Lower leg skin (tissue), 4 donors: ENCODE measurements at regions not wholly inside any gene's neighbourhood (a gene's known extent, or its start where the extent isn't known, plus 50 kb on each side); places are given as distances from the start of the nearest gene placed in this dataset.

Experiments used
- DNase-seq, 2 donors: peaks; one replicate each; pipeline ENCODE4 v3.0.0-alpha.2; 2019; ENCODE audit warnings: low spot score in 2 of 2
- H3K4me3 ChIP-seq: fragments of 200-600 bp; sonication (generic); 2 replicates; pipeline ENCODE4 v1.5.1; 2017; ENCODE audit warnings: mild to moderate bottlenecking, low read depth; ENCODE audit not compliant: poor library complexity, severe bottlenecking
- POLR2A ChIP-seq, 2 donors: fragments of 450-650 bp; IDR thresholded peaks; one replicate each; pipeline ENCODE4 v1.6.1; 2016 to 2017; ENCODE audit warnings: antibody characterized with exemption in 2 of 2, mild to moderate bottlenecking in 1 of 2, moderate library complexity in 1 of 2
- WGBS, 2 donors: methylation state at CpG; one replicate each; pipeline ENCODE4 v1.1.5; 2018; 5-methylcytosine and 5-hydroxymethylcytosine counted together
- intact Hi-C: fragments of 100-400 bp; cut with DNase I; formaldehyde crosslinking; loops from one replicate; pipeline ENCODE4 v1.15.0; 2023; ENCODE audit warnings: low total_unique reads
- TF ChIP-seq, protein P1 (sequence below), 3 donors: fragments of 450-650 bp; IDR thresholded peaks; one replicate each; pipeline ENCODE4 v1.5.1; 2016; ENCODE audit warnings: antibody characterized with exemption in 3 of 3, mild to moderate bottlenecking in 3 of 3, moderate library complexity in 2 of 3

GRCh38 chr3:18201315-18201714 lies 223.8 kb downstream of the SATB1 start:
- intact Hi-C loops, result no loop called here
- H3K4me3 ChIP-seq, result no peak overlapping the region
- no peak for TF ChIP-seq POLR2A (IDR thresholded peaks at IDR 0.05)
- TF ChIP-seq, protein P1, sequence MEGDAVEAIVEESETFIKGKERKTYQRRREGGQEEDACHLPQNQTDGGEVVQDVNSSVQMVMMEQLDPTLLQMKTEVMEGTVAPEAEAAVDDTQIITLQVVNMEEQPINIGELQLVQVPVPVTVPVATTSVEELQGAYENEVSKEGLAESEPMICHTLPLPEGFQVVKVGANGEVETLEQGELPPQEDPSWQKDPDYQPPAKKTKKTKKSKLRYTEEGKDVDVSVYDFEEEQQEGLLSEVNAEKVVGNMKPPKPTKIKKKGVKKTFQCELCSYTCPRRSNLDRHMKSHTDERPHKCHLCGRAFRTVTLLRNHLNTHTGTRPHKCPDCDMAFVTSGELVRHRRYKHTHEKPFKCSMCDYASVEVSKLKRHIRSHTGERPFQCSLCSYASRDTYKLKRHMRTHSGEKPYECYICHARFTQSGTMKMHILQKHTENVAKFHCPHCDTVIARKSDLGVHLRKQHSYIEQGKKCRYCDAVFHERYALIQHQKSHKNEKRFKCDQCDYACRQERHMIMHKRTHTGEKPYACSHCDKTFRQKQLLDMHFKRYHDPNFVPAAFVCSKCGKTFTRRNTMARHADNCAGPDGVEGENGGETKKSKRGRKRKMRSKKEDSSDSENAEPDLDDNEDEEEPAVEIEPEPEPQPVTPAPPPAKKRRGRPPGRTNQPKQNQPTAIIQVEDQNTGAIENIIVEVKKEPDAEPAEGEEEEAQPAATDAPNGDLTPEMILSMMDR (IDR thresholded peaks at IDR 0.05), result no peak
- DNase-seq, result no peak

- no peak for DNase-seq
- no peak for TF ChIP-seq POLR2A (IDR thresholded peaks at IDR 0.05)
- TF ChIP-seq, protein P1 (IDR thresholded peaks at IDR 0.05), result no peak
- intact Hi-C loops, result no loop called here
- no peak overlapping the region for H3K4me3 ChIP-seq
Measured at GRCh38 chr3:18199757-18200156, 225.4 kb downstream of the SATB1 start.

DNA sequence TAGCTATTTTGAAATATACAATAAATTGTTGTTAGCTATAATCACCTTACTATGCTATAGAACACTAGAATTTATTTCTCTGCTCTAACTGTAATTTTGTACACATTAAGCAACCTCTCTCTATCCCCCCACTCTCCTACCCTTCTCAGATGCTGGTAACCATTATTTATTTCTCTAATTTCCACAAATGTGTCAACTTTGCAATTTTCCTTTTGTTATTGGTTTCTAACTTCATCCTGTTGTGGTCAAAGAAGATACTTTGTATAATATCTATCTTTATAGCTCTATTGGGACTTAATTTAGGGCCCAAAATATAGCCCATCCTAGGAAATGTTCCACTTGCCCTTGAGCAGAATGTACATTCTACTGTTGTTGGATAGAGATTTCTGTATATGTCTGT lies 229.3 kb downstream of the SATB1 start:
- no peak for TF ChIP-seq POLR2A (IDR thresholded peaks at IDR 0.05)
- TF ChIP-seq, protein P1 (IDR thresholded peaks at IDR 0.05), result no peak
- H3K4me3 ChIP-seq, result no peak overlapping the region
- intact Hi-C loops, result no loop called here
- no peak for DNase-seq

GRCh38 chr3:18194431-18194830 lies 230.7 kb downstream of the SATB1 start:
- no peak for DNase-seq
- WGBS, 2 donors, result 73 to 81% methylated on average over 4 of the region's 4 CpGs
- no peak overlapping the region for H3K4me3 ChIP-seq
- TF ChIP-seq, protein P1 (IDR thresholded peaks at IDR 0.05), result no peak
- no peak for TF ChIP-seq POLR2A (IDR thresholded peaks at IDR 0.05)
- intact Hi-C loops, result no loop called here

GRCh38 chr3:18190646-18191045 lies 234.5 kb downstream of the SATB1 start:
- TF ChIP-seq POLR2A (IDR thresholded peaks at IDR 0.05), result no peak
- TF ChIP-seq, protein P1 (IDR thresholded peaks at IDR 0.05), result no peak
- H3K4me3 ChIP-seq, result no peak overlapping the region
- no peak for DNase-seq
- intact Hi-C loops, result no loop called here

DNA sequence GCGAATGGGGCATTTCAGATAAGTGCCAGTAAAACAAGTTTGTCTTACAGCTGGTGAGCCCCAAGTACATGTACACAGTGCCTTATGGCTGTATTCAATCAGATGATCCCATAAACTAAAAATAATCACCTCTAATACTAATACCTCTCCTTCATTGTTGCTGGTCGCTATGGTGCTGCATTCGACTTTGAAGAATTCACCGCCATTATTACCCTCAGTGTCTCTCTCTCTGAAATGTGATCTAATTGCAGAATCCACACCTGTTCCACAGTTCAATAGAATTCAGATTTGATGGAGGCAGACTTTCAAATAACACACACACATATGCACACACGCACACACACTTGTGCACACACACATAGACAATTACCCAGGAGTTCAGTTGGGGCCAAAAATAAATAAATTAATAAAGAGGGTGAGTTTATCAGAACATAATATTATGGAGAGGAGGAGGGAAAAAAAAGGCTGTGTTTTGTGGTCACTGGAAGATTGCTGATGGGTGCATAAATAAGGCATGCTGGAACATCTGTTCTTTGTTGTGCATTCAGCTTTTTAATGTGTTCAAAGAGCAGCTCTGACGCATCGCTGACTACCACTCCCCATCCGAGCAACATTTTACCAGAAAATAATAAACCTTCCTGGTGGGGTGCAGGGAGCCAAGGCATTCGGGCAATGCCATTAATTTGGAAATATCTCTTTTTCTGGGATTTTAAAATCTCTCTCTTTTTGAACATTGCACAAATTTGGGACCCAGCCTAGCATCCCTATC lies 235.7 kb downstream of the SATB1 start:
- H3K4me3 ChIP-seq, result no peak overlapping the region
- WGBS, 2 donors, result 60 to 62% methylated on average over 9 of the region's 9 CpGs
- TF ChIP-seq, protein P1 (IDR thresholded peaks at IDR 0.05), result no peak
- no peak for TF ChIP-seq POLR2A (IDR thresholded peaks at IDR 0.05)
- no peak for DNase-seq
- intact Hi-C loops, result no loop called here
